Lung (tissue), 11 donors: ENCODE measurements at regions not wholly inside any gene's neighbourhood (a gene's known extent, or its start where the extent isn't known, plus 50 kb on each side); places are given as distances from the start of the nearest gene placed in this dataset.

Experiments
- ATAC-seq: fragments of 200-7000 bp; cut with Tn5 transposase; one replicate; pipeline ENCODE4 v1.9.1; 2020; ENCODE audit warnings: moderate number of reproducible peaks; ENCODE audit not compliant: insufficient read depth, low FRiP score
- DNase-seq, 3 donors: peaks; one replicate each; pipeline ENCODE4 v3.0.0-alpha.2; 2013 to 2017
- H3K27ac ChIP-seq, 2 donors: one replicate each; pipeline ENCODE4 v1.5.1; 2013; ENCODE audit warnings: mild to moderate bottlenecking in 2 of 2, moderate library complexity in 2 of 2, control low read depth in 1 of 2, inconsistent platforms in 1 of 2, low read depth in 1 of 2, low read length in 1 of 2
- H3K27me3 ChIP-seq, 3 donors: one replicate each; pipeline ENCODE4 v1.5.1; 2013; ENCODE audit warnings: low read length in 2 of 3; ENCODE audit not compliant: control insufficient read depth in 3 of 3, insufficient read depth in 3 of 3
- H3K36me3 ChIP-seq, 4 donors: one replicate each; pipeline ENCODE4 v1.5.1; 2013; ENCODE audit warnings: low read length in 4 of 4, mild to moderate bottlenecking in 1 of 4, moderate library complexity in 1 of 4; ENCODE audit not compliant: control insufficient read depth in 4 of 4, insufficient read depth in 4 of 4
- H3K4me1 ChIP-seq, 5 donors: one replicate each; pipeline ENCODE4 v1.5.1; 2013; ENCODE audit warnings: low read length in 5 of 5, mild to moderate bottlenecking in 2 of 5, moderate library complexity in 1 of 5; ENCODE audit not compliant: control insufficient read depth in 5 of 5, insufficient read depth in 5 of 5
- H3K4me3 ChIP-seq: one replicate; pipeline ENCODE4 v1.5.1; 2013; ENCODE audit warnings: mild to moderate bottlenecking, control low read depth, moderate library complexity
- H3K9ac ChIP-seq, 2 donors: one replicate each; pipeline ENCODE4 v1.5.1; 2013; ENCODE audit warnings: low read length in 2 of 2, control low read depth in 1 of 2; ENCODE audit not compliant: insufficient read depth in 1 of 2
- H3K9me3 ChIP-seq, 4 donors: one replicate each; pipeline ENCODE4 v1.5.1; 2013; ENCODE audit warnings: low read length in 3 of 4, mild to moderate bottlenecking in 1 of 4, moderate library complexity in 1 of 4; ENCODE audit not compliant: control insufficient read depth in 4 of 4, insufficient read depth in 3 of 4
- CTCF ChIP-seq: IDR thresholded peaks from 2 replicates; pipeline ENCODE4 v1.5.1; 2012; ENCODE audit warnings: mild to moderate bottlenecking; ENCODE audit errors: control extremely low read depth, extremely low read depth
- WGBS, 2 donors: extraction: QIAGEN DNeasy Blood & Tissue Kit; methylation state at CpG; one replicate each; pipeline ENCODE4 v1.1.7; 2013; 5-methylcytosine and 5-hydroxymethylcytosine counted together
- donor health status: control.
- donor health status: control.
- donor health status: Bipolar disorder and iron deficiency.
- donor health status: healthy.
- donor health status: DM: yes; HTN: yes; CAD: no.

DNA sequence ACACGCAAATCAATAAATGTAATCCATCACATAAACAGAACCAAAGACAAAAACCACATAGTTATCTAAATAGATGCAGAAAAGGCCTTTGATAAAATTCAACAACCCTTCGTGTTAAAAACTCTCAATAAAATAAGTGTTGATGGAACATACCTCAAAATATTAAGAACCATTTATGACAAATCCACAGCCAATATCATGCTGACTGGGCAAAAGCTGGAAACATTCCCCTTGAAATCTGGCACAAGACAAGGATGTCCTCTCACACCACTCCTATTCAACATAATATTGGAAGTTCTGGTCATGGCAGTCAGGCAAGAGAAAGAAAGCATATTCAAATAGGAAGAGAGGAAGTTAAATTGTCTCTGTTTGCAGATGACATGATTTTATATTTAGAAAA, 1946.3 kb upstream of the CDH9 start:
- no peaks in the 10 kb centered on the region for H3K36me3 ChIP-seq
- H3K9ac ChIP-seq = no peak overlapping the region
- no peaks in the 10 kb centered on the region for H3K4me1 ChIP-seq
- ATAC-seq (no peak), DNase-seq (no peak)
- H3K9me3 ChIP-seq = peaks cover 0 to 3% (median 1%) of the 10 kb centered on the region in 4 donors
- WGBS, 2 donors = 75 to 92% methylated on average over 2 of the region's 2 CpGs
- no peak overlapping the region for H3K4me3 ChIP-seq
- no peaks in the 10 kb centered on the region for H3K27me3 ChIP-seq
- no peak overlapping the region for H3K27ac ChIP-seq
- TF ChIP-seq CTCF = no peak

- no peaks in the 10 kb centered on the region for H3K27me3 ChIP-seq
- ATAC-seq = no peak
Measured at GRCh38 chr5:28975508-28975907, 1937.1 kb upstream of the CDH9 start.

GRCh38 chr5:28967848-28968247, 1929.5 kb upstream of the CDH9 start:
- H3K27me3 ChIP-seq = no peaks in the 10 kb centered on the region
- ATAC-seq = no peak
- H3K27ac ChIP-seq = no peak overlapping the region
- H3K9ac ChIP-seq = no peak overlapping the region
- 59 to 78% methylated on average over 3 of the region's 3 CpGs for WGBS, 2 donors
- peaks cover 0 to under 1% (median 0%) of the 10 kb centered on the region in 4 donors for H3K9me3 ChIP-seq
- H3K4me3 ChIP-seq = no peak overlapping the region
- no peaks in the 10 kb centered on the region for H3K4me1 ChIP-seq
- no peaks in the 10 kb centered on the region for H3K36me3 ChIP-seq
- no peak for TF ChIP-seq CTCF
- no peak for DNase-seq

More at GRCh38 chr5:28975508-28975907, 1937.1 kb upstream of the CDH9 start:
- no peak overlapping the region for H3K27ac ChIP-seq
- no peak for DNase-seq
- 89 to 93% methylated on average over 2 of the region's 2 CpGs for WGBS, 2 donors
- H3K9ac ChIP-seq = no peak overlapping the region
- no peak overlapping the region for H3K4me3 ChIP-seq
- H3K36me3 ChIP-seq = no peaks in the 10 kb centered on the region
- peaks cover 0 to 2% (median 0%) of the 10 kb centered on the region in 4 donors for H3K9me3 ChIP-seq
- H3K4me1 ChIP-seq = no peaks in the 10 kb centered on the region
- TF ChIP-seq CTCF = no peak

DNA sequence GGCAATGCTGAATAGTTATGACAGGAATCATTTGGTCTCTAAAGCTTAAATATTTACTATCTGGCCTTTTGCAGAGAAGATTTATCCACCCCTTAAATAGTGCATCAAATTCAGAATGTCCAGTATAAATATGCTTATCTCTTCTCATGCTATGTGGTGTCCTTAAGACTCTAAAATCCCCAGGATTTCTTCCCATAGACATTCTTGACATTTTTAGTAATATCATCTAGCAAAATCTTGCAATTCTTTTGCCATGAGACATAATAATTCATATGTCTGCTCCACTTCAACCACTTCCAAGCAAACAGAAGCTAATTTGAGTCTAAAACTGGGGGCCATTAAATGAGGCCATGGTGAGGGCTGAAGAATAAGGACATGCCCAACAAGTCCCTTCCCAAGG, 1923.4 kb upstream of the CDH9 start:
- no peak overlapping the region for H3K4me3 ChIP-seq
- no peaks in the 10 kb centered on the region for H3K36me3 ChIP-seq
- DNase-seq (no peak), ATAC-seq (no peak)
- H3K9me3 ChIP-seq = no peaks in the 10 kb centered on the region
- H3K9ac ChIP-seq = no peak overlapping the region
- TF ChIP-seq CTCF = no peak
- no peaks in the 10 kb centered on the region for H3K27me3 ChIP-seq
- no peak overlapping the region for H3K27ac ChIP-seq
- no peaks in the 10 kb centered on the region for H3K4me1 ChIP-seq
